GM12878 (cell line): ENCODE measurements at regions not wholly inside any gene's neighbourhood (a gene's known extent, or its start where the extent isn't known, plus 50 kb on each side); places are given as distances from the start of the nearest gene placed in this dataset.

Experiments used
- ATAC-seq: fragments of 200-7000 bp; cut with Tn5 transposase; 3 replicates; pipeline ENCODE4 v1.9.1; 2020; ENCODE audit warnings: mild to moderate bottlenecking, moderate library complexity
- BruUV-seq: library from RNA; stranded (reverse); fragments of 400-500 nt; replicated peaks from 2 replicates; lab custom pipeline; 2021; lab: Mats Ljungman, UMichigan
- CTCF ChIA-PET: fragments of 300-600 bp; sonication (Branson Sonifier 250); formaldehyde crosslinking; extraction: SDS; loops from one replicate; lab custom pipeline; 2021; ENCODE audit warnings: inconsistent platforms; lab: Yijun Ruan, JAX
- POLR2A ChIA-PET: fragments of 350-600 bp; formaldehyde crosslinking; extraction: SDS; loops from one replicate; lab custom pipeline; 2021; ENCODE audit warnings: inconsistent platforms; lab: Charles Lee
- RAD21 ChIA-PET: fragments of 300-600 bp; sonication (Branson Sonifier 250); formaldehyde crosslinking; loops from one replicate; lab custom pipeline; 2023; ENCODE audit warnings: antibody characterized with exemption; ENCODE audit not compliant: unreplicated experiment; lab: Charles Lee
- SMC1A ChIA-PET: fragments of 300-600 bp; sonication (Branson Sonifier 250); formaldehyde crosslinking; loops from one replicate; lab custom pipeline; 2023; ENCODE audit not compliant: unreplicated experiment, uncharacterized antibody; lab: Charles Lee
- DNase-seq: peaks from one replicate; pipeline ENCODE4 v3.0.0-alpha.2; 2011; ENCODE audit warnings: low read depth, low spot score
- FAIRE-seq: peaks from 3 replicates; lab custom pipeline; 2011; peaks lifted over from hg19 to GRCh38; lab: Jason Lieb, UNC
- H2AFZ ChIP-seq: 2 replicates; pipeline ENCODE4 v1.6.0; 2011; ENCODE audit warnings: low read depth, low read length, control low read depth; ENCODE audit not compliant: control insufficient read depth
- H3K27ac ChIP-seq: 2 replicates; pipeline ENCODE4 v1.5.1; 2011; ENCODE audit warnings: control low read depth; ENCODE audit not compliant: control insufficient read depth, insufficient read depth
- H3K27me3 ChIP-seq, 2 experiments: replicated peaks in 1 of 2; 2 replicates each; pipeline versions ENCODE4 v1.6.0 to v1.6.1; 2011; ENCODE audit warnings: low read length in 1 of 2; ENCODE audit not compliant: control insufficient read depth in 2 of 2, insufficient read depth in 2 of 2
- H3K36me3 ChIP-seq, 2 experiments: 2 replicates each; pipeline ENCODE4 v1.5.1; 2011; ENCODE audit warnings: low read length in 1 of 2; ENCODE audit not compliant: control insufficient read depth in 2 of 2, insufficient read depth in 2 of 2
- H3K4me1 ChIP-seq: 2 replicates; pipeline ENCODE4 v1.6.1; 2011; ENCODE audit warnings: mild to moderate bottlenecking, low read length, moderate library complexity, mixed read lengths; ENCODE audit not compliant: control insufficient read depth, insufficient read depth
- H3K4me2 ChIP-seq: 2 replicates; pipeline ENCODE4 v1.6.0; 2011; ENCODE audit warnings: control low read depth; ENCODE audit not compliant: control insufficient read depth, insufficient read depth
- H3K4me3 ChIP-seq: fragments of 200-600 bp; sonication (generic); 2 replicates; pipeline ENCODE4 v1.5.1; 2016
- H3K79me2 ChIP-seq: 2 replicates; pipeline ENCODE4 v1.6.0; 2011; ENCODE audit warnings: low read length; ENCODE audit not compliant: control insufficient read depth, insufficient read depth
- H3K9ac ChIP-seq: 2 replicates; pipeline ENCODE4 v1.8.0; 2011; ENCODE audit warnings: low read length, control low read depth, mixed read lengths; ENCODE audit not compliant: control insufficient read depth, insufficient read depth
- H3K9me3 ChIP-seq: replicated peaks from 3 replicates; pipeline ENCODE4 v1.5.1; 2011; ENCODE audit warnings: mild to moderate bottlenecking, low read length; ENCODE audit not compliant: control insufficient read depth, insufficient read depth
- H4K20me1 ChIP-seq: 2 replicates; pipeline ENCODE4 v1.6.0; 2011; ENCODE audit not compliant: control insufficient read depth, insufficient read depth
- CEBPB ChIP-seq, 2 experiments: fragments of 150-350 bp in 1 of 2; IDR thresholded peaks; 2 replicates each; pipeline ENCODE4 v1.6.1; 2012 to 2014; ENCODE audit warnings: low read depth in 2 of 2, low read length in 2 of 2, borderline replicate concordance in 1 of 2, inconsistent platforms in 1 of 2
- FOXM1 ChIP-seq: IDR thresholded peaks from 2 replicates; pipeline ENCODE4 v1.6.1; 2012; ENCODE audit warnings: low read depth, mild to moderate bottlenecking, inconsistent platforms, low read length, moderate library complexity
- KLF5 ChIP-seq: fragments of 450-650 bp; IDR thresholded peaks from 2 replicates; pipeline ENCODE4 v1.6.1; 2014; ENCODE audit warnings: mild to moderate bottlenecking; ENCODE audit not compliant: partially characterized antibody
- MEF2B ChIP-seq: fragments of 450-650 bp; IDR thresholded peaks from 2 replicates; pipeline ENCODE4 v1.6.1; 2018; ENCODE audit warnings: mild to moderate bottlenecking, moderate library complexity; ENCODE audit not compliant: partially characterized antibody, poor library complexity, severe bottlenecking
- SIX5 ChIP-seq: IDR thresholded peaks from 2 replicates; pipeline ENCODE4 v1.6.1; 2011; ENCODE audit warnings: mild to moderate bottlenecking, low read depth, low read length, moderate library complexity; ENCODE audit not compliant: severe bottlenecking
- YY1 ChIP-seq: IDR thresholded peaks from 2 replicates; pipeline ENCODE4 v1.6.1; 2011; ENCODE audit warnings: low read depth, mild to moderate bottlenecking, low read length
- WGBS: methylation state at CpG from one replicate; pipeline ENCODE4 v1.1.6; 2016; ENCODE audit warnings: low lambda C conversion rate; ENCODE audit not compliant: insufficient replicate concordance, insufficient coverage; ENCODE audit errors: missing lambda C conversion rate; 5-methylcytosine and 5-hydroxymethylcytosine counted together
- in situ Hi-C: fragments of 300-500 bp; cut with MboI; formaldehyde crosslinking; loops from 9 replicates; pipeline ENCODE4 v1.14.3; 2018; ENCODE audit warnings: mixed read lengths
- intact Hi-C: fragments of 100-400 bp; cut with micrococcal nuclease; formaldehyde crosslinking; loops from one replicate; pipeline ENCODE4 v1.14.2; 2022; ENCODE audit not compliant: unreplicated experiment
- TF ChIP-seq, protein P1 (sequence below): IDR thresholded peaks from 2 replicates; pipeline ENCODE4 v1.6.1; 2011; ENCODE audit warnings: borderline replicate concordance, low read depth, mild to moderate bottlenecking, moderate library complexity, mixed read lengths, low read length; ENCODE audit not compliant: insufficient read depth; ENCODE audit errors: extremely low read length
- TF ChIP-seq, protein P2 (sequence below): IDR thresholded peaks from 2 replicates; pipeline ENCODE4 v1.6.1; 2012; ENCODE audit warnings: improper control_type of control experiment, low read depth, low read length; ENCODE audit not compliant: insufficient replicate concordance
- TF ChIP-seq, protein P3 (sequence below): IDR thresholded peaks from 2 replicates; pipeline ENCODE4 v1.6.1; 2011; ENCODE audit warnings: borderline replicate concordance, low read depth, mild to moderate bottlenecking, moderate library complexity, low read length; ENCODE audit not compliant: insufficient read depth, poor library complexity, severe bottlenecking

DNA sequence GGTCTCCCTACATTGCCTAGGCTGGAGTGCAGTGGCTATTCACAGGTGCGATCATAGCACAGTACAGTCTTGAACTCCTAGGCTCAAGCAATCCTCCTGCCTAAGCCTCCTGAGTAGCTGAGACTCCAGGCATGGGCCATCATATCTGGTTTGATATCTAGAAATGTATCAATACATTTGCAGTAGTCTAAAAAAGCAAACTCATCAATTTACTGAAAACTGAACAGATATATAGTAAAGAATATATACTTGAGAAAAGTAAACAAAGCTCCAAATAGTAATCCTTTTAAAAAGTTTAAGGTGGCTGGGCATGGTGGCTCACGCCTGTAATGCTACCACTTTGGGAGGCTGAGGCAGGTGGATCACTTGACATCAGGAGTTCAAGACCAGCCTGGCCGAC, 57.1 kb upstream of the KMT2C start:
- TF ChIP-seq, protein P1, sequence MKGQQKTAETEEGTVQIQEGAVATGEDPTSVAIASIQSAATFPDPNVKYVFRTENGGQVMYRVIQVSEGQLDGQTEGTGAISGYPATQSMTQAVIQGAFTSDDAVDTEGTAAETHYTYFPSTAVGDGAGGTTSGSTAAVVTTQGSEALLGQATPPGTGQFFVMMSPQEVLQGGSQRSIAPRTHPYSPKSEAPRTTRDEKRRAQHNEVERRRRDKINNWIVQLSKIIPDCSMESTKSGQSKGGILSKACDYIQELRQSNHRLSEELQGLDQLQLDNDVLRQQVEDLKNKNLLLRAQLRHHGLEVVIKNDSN, result no peak
- no peak for TF ChIP-seq FOXM1

DNA sequence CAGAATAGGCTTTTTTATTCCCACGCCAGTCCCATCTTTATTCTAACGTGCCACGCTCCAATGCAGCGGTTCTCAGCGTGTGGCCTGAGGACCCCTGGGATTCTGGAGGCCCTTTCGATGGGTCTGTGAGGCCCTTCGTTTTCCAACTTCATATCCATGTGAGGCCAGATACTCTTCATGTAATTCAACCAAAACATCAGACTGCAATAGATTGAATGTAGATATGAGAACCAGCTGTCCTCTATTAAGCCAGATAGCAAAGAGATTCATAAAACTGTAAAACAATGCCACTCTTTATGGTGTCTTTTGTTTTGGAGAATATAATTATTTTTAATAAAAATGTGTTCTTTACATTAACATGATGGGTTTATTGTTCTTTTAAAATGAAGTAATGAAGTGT, 53.2 kb upstream of the KMT2C start:
- Histone ChIP-seq H3K4me3 (no peak overlapping the region), H2AFZ (no peak overlapping the region), H4K20me1 (no peaks in the 10 kb centered on the region), H3K9ac (no peak overlapping the region), H3K36me3 (no peaks in the 10 kb centered on the region), H3K27me3 (no peaks in the 10 kb centered on the region), H3K4me1 (no peaks in the 10 kb centered on the region), H3K9me3 (no peaks in the 10 kb centered on the region), H3K27ac (no peak overlapping the region), H3K4me2 (no peak overlapping the region), H3K79me2 (no peaks in the 10 kb centered on the region)
- POLR2A ChIA-PET, result no interaction called here
- 74% methylated on average over 7 of the region's 7 CpGs for WGBS
- CTCF ChIA-PET, result no interaction called here
- RAD21 ChIA-PET, result no interaction called here
- in situ Hi-C loops (no loop called here), intact Hi-C loops (no loop called here)
- ATAC-seq, result no peak
- no peak for FAIRE-seq
- BruUV-seq, result no TSS peak
- no peak for DNase-seq
- SMC1A ChIA-PET, result no interaction called here
- TF ChIP-seq, protein P2, sequence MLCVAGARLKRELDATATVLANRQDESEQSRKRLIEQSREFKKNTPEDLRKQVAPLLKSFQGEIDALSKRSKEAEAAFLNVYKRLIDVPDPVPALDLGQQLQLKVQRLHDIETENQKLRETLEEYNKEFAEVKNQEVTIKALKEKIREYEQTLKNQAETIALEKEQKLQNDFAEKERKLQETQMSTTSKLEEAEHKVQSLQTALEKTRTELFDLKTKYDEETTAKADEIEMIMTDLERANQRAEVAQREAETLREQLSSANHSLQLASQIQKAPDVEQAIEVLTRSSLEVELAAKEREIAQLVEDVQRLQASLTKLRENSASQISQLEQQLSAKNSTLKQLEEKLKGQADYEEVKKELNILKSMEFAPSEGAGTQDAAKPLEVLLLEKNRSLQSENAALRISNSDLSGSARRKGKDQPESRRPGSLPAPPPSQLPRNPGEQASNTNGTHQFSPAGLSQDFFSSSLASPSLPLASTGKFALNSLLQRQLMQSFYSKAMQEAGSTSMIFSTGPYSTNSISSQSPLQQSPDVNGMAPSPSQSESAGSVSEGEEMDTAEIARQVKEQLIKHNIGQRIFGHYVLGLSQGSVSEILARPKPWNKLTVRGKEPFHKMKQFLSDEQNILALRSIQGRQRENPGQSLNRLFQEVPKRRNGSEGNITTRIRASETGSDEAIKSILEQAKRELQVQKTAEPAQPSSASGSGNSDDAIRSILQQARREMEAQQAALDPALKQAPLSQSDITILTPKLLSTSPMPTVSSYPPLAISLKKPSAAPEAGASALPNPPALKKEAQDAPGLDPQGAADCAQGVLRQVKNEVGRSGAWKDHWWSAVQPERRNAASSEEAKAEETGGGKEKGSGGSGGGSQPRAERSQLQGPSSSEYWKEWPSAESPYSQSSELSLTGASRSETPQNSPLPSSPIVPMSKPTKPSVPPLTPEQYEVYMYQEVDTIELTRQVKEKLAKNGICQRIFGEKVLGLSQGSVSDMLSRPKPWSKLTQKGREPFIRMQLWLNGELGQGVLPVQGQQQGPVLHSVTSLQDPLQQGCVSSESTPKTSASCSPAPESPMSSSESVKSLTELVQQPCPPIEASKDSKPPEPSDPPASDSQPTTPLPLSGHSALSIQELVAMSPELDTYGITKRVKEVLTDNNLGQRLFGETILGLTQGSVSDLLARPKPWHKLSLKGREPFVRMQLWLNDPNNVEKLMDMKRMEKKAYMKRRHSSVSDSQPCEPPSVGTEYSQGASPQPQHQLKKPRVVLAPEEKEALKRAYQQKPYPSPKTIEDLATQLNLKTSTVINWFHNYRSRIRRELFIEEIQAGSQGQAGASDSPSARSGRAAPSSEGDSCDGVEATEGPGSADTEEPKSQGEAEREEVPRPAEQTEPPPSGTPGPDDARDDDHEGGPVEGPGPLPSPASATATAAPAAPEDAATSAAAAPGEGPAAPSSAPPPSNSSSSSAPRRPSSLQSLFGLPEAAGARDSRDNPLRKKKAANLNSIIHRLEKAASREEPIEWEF, result no peak
- TF ChIP-seq CEBPB (IDR thresholded peaks at IDR 0.05; ENCODE audit: borderline replicate concordance in 1 of 2, low read depth in 2 of 2, low read length in 2 of 2) (no peak), KLF5 (no peak), SIX5 (no peak), MEF2B (no peak), YY1 (no peak)
- TF ChIP-seq, protein P3, sequence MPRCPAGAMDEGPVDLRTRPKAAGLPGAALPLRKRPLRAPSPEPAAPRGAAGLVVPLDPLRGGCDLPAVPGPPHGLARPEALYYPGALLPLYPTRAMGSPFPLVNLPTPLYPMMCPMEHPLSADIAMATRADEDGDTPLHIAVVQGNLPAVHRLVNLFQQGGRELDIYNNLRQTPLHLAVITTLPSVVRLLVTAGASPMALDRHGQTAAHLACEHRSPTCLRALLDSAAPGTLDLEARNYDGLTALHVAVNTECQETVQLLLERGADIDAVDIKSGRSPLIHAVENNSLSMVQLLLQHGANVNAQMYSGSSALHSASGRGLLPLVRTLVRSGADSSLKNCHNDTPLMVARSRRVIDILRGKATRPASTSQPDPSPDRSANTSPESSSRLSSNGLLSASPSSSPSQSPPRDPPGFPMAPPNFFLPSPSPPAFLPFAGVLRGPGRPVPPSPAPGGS, result no peak

More for the DNA sequence above, 57.1 kb upstream of the KMT2C start:
- ChIA-PET SMC1A (interaction anchor here (1.4 kb wide), 1 partner anchor 21 kb away, joined by 3 read pairs; no protein-coding TSS in a partner anchor), RAD21 (no interaction called here), POLR2A (interaction anchor here (0.6 kb wide), 1 partner anchor 10 kb away, joined by 3 read pairs; no protein-coding TSS in a partner anchor), CTCF (interaction anchor here (1.0 kb wide), 1 partner anchor 155 kb away, joined by 3 read pairs; no protein-coding TSS in a partner anchor)
- H3K36me3 ChIP-seq, result no peaks in the 10 kb centered on the region
- no peaks in the 10 kb centered on the region for H3K9me3 ChIP-seq
- WGBS, result 46% methylated on average over 3 of the region's 3 CpGs
- H3K4me2 ChIP-seq, result no peak overlapping the region
- in situ Hi-C loops (no loop called here), intact Hi-C loops (no loop called here)
- FAIRE-seq (no peak), DNase-seq (no peak), ATAC-seq (no peak)
- BruUV-seq, result no TSS peak
- no peaks in the 10 kb centered on the region for H3K4me1 ChIP-seq
- H3K27ac ChIP-seq, result no peak overlapping the region
- no peaks in the 10 kb centered on the region for H3K27me3 ChIP-seq
- H3K9ac ChIP-seq, result no peak overlapping the region
- H4K20me1 ChIP-seq, result no peaks in the 10 kb centered on the region
- H3K4me3 ChIP-seq, result no peak overlapping the region
- no peak overlapping the region for H2AFZ ChIP-seq
- no peaks in the 10 kb centered on the region for H3K79me2 ChIP-seq
